D341Med (cell line): ENCODE measurements at regions not wholly inside any gene's neighbourhood (a gene's known extent, or its start where the extent isn't known, plus 50 kb on each side); places are given as distances from the start of the nearest gene placed in this dataset.
"Not testable (repeated sequence)": the region's sequence is repeated elsewhere in the genome, so short reads cannot be mapped to it uniquely, and the experiment has no call there.

Experiments
- DNase-seq: peaks from one replicate; pipeline ENCODE4 v3.0.0; 2012; ENCODE audit warnings: low spot score

DNA sequence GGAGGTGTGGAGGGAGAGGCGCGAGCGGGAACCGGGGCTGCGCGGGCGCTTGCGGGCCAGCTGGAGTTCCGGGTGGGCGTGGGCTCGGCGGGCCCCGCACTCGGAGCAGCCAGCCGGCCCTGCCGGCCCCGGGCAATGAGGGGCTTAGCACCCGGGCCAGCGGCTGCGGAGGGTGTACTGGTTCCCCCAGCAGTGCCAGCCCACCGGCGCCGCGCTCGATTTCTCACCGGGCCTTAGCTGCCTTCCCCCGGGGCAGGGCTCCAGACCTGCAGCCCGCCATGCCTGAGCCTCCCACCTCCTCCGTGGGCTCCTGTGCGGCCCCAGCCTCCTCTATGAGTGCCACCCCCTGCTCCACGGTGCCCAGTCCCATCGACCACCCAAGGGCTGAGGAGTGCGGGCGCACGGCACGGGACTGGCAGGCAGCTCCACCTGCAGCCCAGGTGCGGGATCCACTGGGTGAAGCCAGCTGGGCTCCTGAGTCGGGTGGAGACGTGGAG lies 141.4 kb downstream of the SPRY1 start:
- not testable (repeated sequence) for DNase-seq

DNA sequence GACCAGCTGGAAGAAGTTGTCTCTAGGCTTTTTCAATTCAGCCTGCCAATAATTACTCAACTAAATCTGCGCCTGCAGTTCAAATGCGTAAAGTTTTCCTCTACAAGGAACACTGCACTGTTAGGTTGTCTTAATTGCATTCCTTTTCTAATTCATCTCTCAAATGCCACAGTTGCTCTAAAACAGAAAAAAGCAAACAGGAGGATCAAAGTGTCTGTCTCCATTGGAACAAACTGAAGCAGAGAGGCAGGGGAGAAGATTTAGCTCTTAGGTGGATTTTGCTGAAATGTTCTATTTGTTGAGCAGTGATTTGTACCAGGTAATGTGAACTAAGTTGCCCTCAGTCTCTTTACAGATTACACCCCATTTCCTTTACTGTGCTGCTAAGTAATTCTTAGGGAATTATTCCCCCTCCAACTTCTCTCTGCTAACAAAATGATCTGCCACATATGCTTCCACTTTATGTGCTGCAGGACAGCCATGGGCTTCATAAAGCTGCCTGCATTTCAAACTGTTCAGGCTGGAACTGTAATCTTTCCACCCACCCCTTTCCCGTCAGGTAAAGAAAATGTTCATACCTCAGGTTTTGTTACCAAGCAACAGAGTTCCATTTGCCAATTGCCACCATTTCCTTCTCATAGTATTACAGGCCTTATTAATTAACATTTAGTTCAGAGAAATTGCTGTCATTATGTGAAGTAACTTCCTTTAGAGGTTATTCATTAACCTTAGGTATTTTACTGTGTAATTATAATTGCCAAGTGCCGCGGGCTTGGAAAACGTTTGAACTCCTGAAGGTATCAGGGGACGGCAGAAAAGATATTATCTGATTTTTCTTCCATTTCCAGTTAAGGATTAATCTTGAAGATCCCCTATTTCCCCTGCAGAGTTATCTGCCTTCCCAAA lies 149.3 kb downstream of the SPRY1 start:
- DNase-seq = no peak

DNA sequence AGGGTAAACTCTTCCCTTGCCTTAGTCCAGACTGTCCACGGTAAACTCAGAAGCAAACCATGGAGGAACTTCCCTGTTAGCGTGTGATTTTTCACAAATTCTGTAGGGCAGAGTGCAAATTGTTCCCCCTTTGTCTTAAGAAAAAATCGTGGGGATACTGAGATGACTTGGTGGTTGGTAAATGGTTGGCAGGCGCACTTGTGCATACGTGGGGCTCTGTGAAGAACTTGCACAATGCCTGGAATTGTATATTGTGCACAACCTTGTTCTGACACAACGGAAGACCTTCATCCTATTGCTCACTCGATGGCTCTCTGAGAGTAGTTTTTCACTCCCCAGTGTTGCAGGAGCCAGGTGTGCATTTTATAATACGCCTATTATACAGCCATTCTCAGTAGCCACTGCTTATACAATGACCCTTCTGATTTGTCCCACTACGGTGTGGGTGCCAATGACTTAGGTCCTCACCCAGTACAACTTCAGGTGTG lies 150.0 kb downstream of the SPRY1 start:
- no peak for DNase-seq

DNA sequence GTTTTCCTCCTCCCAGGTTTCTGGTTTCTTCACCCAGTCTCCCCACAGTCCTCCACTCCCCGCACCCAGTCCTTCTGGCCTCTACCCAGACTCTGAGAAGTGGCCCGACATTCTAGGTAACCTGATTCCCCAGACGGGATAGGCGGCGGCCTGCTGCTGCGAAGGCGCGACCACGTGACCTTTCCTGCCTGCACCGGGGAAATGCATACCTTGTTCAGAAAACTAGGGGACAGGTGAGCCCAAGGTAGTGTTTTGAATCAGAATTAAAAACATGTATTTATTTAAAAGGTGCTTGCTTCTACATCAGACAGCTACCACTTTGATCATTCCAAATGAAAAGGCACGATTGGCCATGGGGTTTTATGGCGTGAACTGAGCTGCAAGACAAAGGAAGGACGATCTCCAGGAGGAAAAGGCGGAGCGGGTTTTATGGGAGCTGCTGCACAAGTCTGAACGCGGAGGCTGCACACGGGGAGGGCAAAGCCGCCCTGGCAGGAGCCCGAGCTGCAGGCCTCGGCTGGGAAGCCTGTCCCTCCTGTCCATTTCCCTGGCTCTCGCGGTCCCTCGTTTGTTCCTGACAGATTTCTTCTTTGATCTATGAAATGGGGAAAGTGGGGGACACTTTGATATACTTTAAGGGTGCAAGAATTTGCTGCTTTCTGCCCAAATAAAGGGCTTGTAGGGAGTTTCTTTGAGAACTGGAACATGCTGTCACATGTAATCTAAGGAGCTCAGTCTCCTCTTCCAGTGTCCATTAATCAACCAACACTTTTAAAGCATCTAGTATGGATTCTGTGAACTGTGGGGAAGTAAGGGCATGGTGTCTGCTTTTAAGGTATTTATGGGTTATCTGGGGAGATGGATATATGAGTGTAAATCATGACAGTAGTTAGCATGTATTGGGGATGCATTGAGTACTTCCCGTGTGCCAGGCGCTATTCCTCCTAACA lies 150.9 kb downstream of the SPRY1 start:
- DNase-seq = no peak

DNA sequence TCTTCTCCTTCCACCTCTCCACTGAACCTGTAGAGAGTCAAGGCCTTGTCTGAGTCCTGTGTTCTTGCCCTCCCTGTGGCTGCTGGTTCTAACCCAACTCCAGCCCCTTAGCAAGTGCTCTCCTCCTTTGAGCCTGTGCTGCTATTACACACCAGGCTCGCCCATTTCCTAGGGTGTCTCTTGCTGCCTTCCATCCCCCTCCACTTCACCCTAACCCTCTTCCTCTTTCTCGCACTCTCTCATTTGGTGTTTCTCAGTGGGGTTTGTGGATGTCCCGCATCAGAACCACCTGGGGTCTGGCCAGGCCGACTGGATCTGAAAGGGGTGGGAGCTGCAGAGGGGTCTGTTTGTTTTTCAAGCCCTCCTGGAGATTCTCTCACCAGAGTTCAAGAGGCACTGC lies 156.7 kb downstream of the SPRY1 start:
- DNase-seq = no peak

DNA sequence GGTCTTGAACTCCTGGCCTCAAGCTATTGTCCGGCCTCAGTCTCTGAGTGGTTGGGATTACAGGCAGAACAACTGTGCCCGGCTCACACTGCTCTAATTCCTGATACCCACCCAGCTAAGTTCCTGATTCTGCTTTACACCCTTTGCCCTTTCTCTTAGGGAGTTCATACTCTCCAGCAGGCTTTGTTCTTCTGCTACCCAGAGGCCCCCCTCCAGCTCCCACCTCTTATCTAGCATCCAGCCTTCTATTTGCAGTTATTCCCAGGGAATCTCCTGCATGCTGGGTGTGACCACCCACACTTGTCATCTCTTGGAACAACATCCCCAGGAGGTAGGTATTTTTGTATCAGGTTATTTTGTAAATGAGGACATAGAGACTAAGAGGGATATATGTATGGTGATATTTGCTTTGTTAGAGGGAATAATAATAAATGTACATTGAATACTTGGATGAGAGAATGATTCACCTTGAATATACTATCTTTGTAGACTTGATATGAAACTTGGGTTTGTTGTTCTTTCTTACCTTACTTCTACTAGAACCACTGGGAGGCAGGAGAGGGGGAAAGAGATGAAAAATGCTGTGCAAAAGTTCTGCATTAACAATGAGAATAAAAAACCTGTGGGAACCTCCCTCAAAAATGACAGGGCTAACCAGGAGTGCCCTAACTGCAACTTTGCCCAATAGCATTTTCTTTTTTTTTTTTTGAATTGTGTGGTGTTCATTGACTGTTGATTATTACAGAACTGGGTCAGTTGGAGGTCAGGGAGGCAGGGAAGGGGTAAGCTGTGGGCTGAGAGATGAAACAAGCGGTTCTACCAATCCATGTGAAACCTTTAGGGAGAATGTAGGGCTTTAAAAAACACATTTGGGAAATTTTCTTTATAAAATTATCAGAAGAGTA lies 157.4 kb downstream of the SPRY1 start:
- DNase-seq = no peak

DNA sequence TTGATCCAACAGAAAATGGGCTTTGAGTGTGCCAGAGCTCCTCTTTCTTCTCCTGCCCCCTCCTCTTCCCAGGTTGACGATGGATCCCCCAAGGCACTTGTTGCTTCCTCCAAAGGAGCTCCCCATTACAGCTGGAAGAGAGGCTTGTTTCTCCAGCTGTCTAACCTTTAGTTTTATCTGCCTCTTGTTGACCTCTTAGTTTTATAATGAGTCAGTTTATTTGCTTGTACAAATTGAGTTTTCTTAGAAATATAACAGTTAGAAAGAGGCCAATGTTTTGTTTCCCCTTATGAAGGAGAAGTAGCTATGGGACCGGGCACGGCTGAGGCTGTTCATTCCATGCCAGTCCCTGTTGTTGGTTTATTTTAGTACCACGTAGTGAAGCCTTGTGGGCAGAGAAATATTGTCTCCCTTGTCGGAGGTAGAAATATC lies 158.2 kb downstream of the SPRY1 start:
- no peak for DNase-seq

DNA sequence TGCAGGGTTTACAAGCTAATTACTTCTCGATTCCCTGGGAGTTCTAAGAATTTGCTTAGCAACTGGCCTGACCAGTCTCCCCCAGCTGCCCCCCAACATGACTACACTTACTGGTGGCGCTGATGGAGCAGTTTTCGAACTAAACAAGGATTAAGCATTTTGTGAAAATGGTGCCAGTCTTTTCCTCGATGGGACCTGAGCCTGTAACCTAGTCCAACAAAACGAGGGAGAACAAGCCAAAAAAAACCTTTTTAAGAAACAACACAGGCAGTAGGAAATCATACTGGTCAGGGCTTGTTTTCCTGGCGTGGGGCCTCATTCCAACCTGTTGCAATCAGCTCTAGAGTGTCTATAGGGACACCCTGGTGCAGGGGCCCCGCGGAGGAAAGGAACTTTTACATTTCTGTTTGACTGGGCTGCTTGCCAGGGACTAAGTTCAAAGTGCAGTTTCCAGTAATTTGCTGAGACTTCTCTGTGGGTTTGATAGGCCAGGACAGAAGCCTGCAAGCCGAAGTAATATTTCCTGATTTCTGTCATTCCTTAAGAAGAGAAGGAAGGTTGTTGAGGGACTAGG lies 158.7 kb downstream of the SPRY1 start:
- DNase-seq = no peak

DNA sequence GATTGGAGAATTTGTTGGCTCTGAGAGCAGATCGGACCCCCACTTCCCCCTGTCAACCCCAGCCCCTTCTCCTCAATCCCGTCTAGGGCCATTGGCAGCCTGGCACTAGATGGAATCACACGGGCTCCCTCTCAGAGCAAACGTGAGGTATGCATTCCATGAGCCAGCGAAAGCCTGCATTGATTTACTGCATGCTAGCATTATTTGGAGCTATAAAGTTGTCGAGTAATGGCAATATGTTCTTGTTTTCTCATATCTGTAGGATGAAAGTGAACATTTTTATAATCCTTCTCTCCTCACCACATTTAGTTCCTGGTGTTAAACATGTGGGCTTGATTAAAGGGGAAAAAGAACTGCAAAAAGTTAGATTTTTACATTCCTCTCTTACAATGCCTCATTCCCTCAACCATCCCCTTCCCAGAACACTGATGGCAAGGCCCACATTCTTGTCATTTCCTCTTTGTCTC lies 159.2 kb downstream of the SPRY1 start:
- no peak for DNase-seq

DNA sequence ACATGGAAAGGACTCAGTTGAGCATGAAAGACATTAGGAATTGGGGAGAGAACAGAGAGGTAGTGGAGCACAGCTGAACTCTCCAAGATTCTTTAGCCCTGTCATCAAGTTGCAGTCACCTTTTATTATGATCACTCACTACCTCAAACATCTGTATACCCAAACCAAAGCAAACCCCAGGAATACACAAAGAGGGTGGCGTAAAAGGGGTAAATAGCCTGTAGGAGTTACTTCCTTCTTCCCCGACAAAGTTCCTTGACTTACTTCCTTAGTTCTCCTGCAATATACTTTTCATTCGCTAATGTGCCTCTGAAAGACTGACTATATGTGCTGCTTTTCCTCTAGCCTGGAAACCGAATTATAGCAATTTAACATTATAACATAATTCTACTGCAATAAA lies 159.9 kb downstream of the SPRY1 start:
- no peak for DNase-seq

DNA sequence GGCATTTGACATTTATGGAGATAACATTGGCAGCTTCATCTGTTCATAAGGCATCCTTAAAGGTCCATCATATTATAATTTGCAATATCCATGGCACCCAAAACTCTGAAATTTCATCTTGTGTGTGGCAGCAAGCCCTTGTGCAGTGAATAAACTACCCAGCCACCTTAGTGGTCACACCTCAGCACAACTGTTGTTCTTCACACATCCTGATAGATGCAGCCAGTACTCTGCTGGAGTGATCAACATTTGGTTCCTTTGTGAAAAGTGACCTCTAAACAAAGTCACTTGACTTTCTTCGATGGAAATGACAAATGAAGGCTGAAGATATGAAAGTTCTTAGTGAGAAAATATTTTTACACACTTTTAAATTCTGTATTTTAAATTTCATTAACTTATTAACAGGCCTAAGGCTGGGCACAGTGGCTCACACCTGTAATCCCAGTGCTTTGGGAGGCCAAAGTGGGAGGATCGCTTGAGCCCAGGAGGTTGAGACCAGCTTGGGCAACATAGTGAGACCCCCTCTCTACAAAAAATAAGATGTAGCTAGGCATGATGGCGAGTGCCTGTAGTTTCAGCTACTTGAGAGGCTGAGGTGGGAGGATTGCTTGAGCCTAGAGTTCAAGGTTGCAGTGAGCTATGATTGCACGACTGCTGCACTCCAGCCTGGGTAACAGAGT lies 161.4 kb downstream of the SPRY1 start:
- no peak for DNase-seq

DNA sequence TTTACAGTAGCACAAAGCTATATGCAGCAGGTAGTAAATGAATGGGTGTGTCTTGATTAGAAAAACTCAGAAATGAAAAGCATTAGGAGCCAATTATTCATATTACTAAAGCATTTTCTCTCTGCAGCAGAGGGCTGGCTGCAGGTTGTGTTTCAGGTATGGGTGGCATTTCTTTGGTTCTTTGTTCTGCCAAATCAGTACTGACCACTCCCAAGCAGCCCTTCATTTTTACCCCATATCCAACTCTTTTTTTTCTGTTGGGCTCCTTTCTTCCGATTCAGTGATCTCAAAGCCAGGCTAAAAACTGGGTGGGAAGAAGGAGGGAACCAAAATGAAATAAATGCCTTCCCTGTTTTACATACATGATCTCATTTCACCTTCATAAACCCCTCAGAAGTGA lies 162.3 kb downstream of the SPRY1 start:
- no peak for DNase-seq

DNA sequence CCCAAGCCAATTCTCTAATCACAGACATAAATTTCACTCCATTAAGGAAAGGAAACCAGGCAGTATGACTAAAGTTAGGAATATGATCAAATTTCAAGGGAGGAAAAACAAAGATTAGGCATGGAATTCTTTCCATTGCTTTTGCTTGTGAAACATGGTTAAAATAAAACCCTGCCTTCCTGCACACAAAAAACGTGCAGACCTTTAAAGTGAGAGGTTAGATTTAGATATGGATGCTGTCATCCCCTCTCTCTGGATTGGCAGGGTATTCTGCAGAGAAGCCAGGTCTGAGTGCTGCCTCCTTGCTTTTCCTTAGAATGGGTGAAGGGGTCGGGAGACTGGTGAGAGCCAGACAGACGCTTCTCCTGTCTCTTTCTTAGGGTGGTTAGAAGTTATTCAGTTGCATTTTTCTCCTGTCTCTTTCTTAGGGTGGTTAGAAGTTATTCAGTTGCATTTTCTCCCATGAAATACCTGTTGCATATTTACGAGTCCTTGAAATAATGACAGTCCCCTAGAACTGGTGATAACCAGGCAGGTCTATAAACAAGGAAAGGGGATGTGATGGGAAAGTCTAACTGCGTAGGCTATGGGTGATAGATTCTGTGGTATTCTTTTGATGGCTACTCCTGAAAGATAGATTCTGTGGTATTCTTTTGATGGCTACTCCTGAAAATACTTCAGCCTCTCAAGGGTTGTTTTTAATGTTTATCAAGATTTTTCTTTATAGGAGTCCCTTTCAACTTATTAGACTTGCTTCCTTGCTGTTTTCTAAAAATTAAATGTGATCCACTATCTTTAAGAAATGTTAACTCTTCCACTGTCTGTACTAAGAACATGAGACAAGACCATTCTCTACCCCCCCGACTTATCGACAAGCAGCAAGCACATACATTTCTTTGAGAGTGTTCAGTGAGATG lies 163.6 kb downstream of the SPRY1 start:
- no peak for DNase-seq

DNA sequence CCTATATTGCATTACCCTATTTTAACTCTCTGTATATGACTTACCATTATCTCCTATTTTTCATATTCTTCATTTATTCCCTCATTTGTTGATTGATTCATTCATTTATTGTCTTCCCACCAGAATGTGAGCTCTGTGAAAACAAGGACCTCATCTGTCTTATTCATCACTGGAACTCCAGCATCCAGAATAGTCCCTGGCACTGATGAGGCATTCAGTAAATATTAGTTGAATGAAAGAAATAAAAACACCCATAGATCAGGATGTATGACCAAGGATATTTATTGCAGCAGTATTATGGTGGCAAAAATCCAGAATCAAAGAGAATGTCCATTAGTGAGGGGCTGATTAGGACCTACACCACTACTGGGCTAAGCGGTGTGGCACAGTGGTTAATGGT lies 164.9 kb downstream of the SPRY1 start:
- DNase-seq = no peak

DNA sequence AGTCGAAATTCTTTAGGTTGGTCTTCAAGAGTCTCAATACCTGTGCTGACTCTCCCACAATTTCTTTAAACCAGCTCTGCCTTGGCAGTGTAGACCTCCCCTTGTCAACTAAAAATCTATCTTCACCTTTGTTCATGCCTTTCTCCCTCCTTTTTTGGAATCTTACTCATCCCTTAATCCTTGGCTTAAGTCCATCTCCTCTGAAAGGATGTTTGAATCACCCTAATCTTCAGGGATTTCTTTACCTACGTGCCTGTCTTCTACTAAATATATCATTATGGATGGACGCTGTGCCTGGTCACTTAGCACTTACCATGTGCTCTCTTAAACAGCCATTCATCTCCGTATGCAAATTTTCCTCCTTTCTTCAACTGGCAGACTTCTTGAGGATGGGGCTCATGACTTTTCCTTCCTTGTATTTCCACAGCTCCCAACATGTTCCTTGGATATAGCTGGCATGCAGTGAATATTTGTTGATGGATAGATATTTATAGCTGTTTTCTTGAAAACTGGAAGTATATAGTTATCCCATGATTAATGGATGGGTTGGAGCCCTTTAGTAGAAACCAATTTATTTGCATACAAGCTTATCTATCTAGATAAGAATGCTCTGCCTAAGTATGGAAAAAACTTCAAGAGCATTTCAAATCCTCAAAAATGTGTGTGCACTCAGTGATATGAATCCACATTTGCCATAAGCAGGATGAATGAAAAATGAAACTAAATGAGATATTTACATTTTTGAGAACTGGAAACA lies 166.6 kb downstream of the SPRY1 start:
- no peak for DNase-seq

DNA sequence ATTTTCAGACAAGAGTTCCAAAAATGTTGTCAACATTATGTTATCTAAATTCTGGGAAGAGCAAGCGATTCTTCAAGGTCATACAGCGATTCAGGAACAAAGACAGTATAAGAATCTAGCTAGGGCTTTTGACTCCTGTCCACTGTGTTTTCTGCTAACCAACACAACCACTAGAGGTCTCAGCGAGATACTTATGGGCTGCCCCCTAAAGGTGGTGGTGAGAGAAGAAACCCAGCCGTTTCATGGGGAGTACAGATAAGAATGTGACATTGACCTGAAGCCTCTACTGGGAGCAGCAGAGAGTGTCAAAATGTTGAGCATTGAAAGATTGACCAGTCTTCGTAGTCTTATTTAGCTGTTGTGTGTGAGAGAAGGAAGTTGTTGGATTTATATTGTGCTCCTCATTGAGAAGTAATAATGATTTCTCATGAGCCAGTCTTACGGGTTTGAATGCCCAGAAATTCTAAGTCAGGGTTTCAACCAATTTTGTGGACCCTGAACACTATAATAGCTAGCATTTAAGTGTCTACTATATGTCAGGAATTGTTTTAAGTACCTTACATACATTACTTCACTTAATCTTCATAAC lies 168.3 kb downstream of the SPRY1 start:
- peak; percentile 79 for DNase-seq

DNA sequence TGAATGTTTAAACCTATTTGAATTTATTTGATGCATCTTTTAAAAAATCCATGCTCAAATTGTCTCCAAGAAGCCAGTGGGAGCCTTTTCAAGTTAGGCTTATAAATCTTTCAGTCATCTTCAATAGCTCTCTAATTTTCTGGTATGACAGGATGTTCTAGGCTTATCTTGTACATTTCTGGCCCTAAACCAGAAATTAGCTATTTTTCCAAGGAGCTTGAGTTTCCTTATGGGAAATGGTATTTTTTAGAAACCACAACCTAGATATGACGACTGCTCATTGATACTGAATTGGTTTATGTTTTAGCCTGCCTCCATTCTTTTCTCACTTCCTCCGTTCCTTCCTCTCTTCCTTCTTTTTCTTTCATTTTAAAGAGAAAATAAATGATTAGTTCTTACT lies 172.3 kb downstream of the SPRY1 start:
- DNase-seq = no peak

DNA sequence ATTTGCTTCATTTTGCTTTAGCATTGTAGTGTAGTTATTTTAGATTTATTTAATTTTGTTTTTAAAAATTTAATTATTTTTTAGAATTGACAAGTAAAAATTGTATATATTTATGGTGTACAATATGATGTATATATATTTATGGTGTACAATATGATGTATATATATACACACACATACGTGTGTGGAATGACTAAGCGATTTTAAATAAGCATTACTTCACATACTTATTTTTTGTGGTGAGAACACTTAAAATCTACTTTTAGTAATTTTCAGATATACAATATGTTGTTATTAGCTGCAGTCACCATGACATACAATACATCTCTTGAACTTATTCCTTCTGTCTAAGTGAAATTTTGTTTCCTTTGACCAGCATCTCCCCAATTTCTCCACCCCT lies 172.9 kb downstream of the SPRY1 start:
- no peak for DNase-seq
